ENCODE measurements at regions not wholly inside any gene's neighbourhood (a gene's known extent, or its start where the extent isn't known, plus 50 kb on each side); places are given as distances from the start of the nearest gene placed in this dataset.
"Not testable (repeated sequence)": the region's sequence is repeated elsewhere in the genome, so short reads cannot be mapped to it uniquely, and the experiment has no call there.

DNA sequence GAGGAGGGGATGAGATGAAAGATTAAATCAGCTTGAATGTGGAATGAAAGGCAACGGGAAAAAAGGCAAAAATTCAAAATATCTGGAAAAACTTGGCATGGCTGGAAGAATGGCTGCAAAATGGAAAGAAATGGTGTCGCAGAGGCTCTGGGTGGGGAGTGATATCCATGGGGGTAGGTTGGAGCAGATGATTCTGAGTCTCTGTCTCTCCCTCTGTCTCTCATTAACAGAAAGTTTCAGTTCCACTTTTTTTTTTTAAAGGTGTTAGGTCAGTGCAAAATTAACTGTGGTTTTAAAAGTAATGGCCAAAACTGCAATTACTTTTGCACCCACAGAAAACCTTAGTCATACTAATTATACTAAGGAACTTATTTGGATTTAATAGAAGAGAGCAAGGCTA lies 931.1 kb upstream of the USP9Y start:
- POLR2A ChIA-PET, result no interaction called here
- Mint-ChIP-seq H3K27me3 (ENCODE audit: low read depth) (peaks cover 4% of the 10 kb centered on the region), H3K4me3 (no peak overlapping the region), H3K9me3 (peaks cover 33% of the 10 kb centered on the region), H3K4me1 (no peaks in the 10 kb centered on the region), H3K36me3 (peaks cover 23% of the 10 kb centered on the region), H3K27ac (no peak overlapping the region)
- no peak for TF ChIP-seq GRHL2 (CRISPR knock-in tag; IDR thresholded peaks at IDR 0.05; ENCODE audit: insufficient replicate concordance, severe bottlenecking)
- TF ChIP-seq, protein P1, sequence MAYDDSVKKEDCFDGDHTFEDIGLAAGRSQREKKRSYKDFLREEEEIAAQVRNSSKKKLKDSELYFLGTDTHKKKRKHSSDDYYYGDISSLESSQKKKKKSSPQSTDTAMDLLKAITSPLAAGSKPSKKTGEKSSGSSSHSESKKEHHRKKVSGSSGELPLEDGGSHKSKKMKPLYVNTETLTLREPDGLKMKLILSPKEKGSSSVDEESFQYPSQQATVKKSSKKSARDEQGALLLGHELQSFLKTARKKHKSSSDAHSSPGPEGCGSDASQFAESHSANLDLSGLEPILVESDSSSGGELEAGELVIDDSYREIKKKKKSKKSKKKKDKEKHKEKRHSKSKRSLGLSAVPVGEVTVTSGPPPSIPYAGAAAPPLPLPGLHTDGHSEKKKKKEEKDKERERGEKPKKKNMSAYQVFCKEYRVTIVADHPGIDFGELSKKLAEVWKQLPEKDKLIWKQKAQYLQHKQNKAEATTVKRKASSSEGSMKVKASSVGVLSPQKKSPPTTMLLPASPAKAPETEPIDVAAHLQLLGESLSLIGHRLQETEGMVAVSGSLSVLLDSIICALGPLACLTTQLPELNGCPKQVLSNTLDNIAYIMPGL (CRISPR knock-in tag; IDR thresholded peaks at IDR 0.05), result no peak
- TF ChIP-seq JAZF1 (CRISPR knock-in tag; IDR thresholded peaks at IDR 0.05), result no peak
- TF ChIP-seq, protein P2, sequence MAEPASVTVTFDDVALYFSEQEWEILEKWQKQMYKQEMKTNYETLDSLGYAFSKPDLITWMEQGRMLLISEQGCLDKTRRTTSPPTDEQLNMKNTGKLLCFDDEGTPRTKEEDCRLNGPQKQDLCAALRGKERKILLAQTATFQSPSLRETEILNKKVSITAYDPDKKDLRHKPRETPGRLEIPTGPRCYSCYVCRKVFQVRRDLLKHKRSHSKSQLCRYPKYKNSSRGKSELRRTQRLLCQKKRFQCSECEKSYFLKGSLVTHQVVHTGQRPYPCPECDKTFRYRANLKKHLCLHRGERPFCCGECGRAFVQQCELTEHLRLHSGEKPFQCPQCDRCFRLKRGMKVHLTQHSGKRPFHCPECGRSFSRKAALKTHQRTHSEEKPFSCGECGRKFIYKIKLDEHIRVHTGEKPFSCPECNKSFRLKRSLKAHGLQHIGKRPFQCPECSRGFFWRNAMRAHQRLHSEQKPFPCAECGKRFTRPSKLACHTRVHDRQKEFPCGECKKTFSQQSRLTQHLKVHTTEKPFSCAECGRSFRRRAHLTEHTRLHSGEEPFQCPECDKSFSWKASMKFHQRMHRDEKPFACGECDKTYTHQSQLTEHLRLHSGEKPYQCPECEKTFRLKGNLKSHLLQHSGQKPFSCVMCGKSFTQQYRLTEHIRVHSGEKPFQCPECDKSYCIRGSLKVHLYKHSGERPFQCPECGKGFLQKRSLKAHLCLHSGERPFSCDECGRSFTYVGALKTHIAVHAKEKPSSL (CRISPR knock-in tag; conservative IDR thresholded peaks at IDR 0.05), result no peak
- TF ChIP-seq EMX1 (CRISPR knock-in tag; IDR thresholded peaks at IDR 0.05), result no peak
- CTCF ChIA-PET, result no interaction called here
- no peak for DNase-seq (ENCODE audit: low spot score)
- ATAC-seq, result no peak

GRCh38 chrY:11779743-11780142 lies 921.3 kb upstream of the USP9Y start:
- DNase-seq (ENCODE audit: low spot score); H3K4me1 Mint-ChIP-seq; H3K27me3 Mint-ChIP-seq (ENCODE audit: low read depth); H3K4me3 Mint-ChIP-seq; H3K27ac Mint-ChIP-seq; POLR2A ChIA-PET; ATAC-seq; CTCF ChIA-PET: not testable (repeated sequence)
- Mint-ChIP-seq H3K9me3 (peaks cover 38% of the 10 kb centered on the region), H3K36me3 (peaks cover 37% of the 10 kb centered on the region)

GRCh38 chrY:11789057-11789456 lies 912.0 kb upstream of the USP9Y start:
- POLR2A ChIA-PET; H3K27ac Mint-ChIP-seq; H3K27me3 Mint-ChIP-seq (ENCODE audit: low read depth); H3K4me1 Mint-ChIP-seq; DNase-seq (ENCODE audit: low spot score); CTCF ChIA-PET; H3K4me3 Mint-ChIP-seq: not testable (repeated sequence)
- H3K36me3 Mint-ChIP-seq, result peaks cover 15% of the 10 kb centered on the region
- peak; percentile 43; the same call in 1 of the 2 replicates for ATAC-seq
- H3K9me3 Mint-ChIP-seq, result peaks cover 13% of the 10 kb centered on the region

- DNase-seq (ENCODE audit: low spot score); H3K4me3 Mint-ChIP-seq; ATAC-seq; H3K4me1 Mint-ChIP-seq; H3K27me3 Mint-ChIP-seq (ENCODE audit: low read depth); CTCF ChIA-PET; H3K27ac Mint-ChIP-seq; POLR2A ChIA-PET: not testable (repeated sequence)
- H3K36me3 Mint-ChIP-seq, result peaks cover 38% of the 10 kb centered on the region
- H3K9me3 Mint-ChIP-seq, result peaks cover 43% of the 10 kb centered on the region
These were observed 877.3 kb upstream of the USP9Y start for GRCh38 chrY:11823752-11824151.

DNA sequence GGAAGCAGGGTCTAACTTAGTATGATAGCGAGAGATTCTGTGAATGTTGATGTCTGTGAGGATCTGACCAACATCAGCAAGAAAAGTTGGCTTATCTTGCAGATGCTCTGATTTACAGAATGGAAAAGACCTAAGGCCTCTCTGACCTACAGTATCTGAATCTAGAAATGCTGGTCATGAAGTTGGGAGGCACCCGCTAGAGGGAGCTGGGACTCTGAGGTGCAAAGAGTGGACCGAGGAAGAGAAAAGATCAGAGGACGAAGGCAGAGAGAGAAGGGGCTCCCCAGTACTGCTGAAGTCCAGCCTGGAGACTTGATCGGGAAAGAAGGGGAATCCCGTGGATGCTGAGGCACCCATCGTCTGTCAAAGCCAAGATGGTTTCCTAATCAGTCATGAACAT lies 866.8 kb upstream of the USP9Y start:
- H3K4me3 Mint-ChIP-seq; H3K27ac Mint-ChIP-seq; POLR2A ChIA-PET; CTCF ChIA-PET; ATAC-seq; H3K27me3 Mint-ChIP-seq (ENCODE audit: low read depth); DNase-seq (ENCODE audit: low spot score); H3K4me1 Mint-ChIP-seq: not testable (repeated sequence)
- Mint-ChIP-seq H3K36me3 (peaks cover 12% of the 10 kb centered on the region), H3K9me3 (peaks cover 14% of the 10 kb centered on the region)
